IMR-90 (cell line): ENCODE measurements at regions not wholly inside any gene's neighbourhood (a gene's known extent, or its start where the extent isn't known, plus 50 kb on each side); places are given as distances from the start of the nearest gene placed in this dataset.

Source experiments
- ATAC-seq: fragments of 200-7000 bp; cut with Tn5 transposase; 2 replicates; pipeline ENCODE4 v1.9.1; 2020; ENCODE audit warnings: low read depth, mild to moderate bottlenecking, moderate library complexity
- BruUV-seq: library from RNA; stranded (reverse); fragments of 400-500 nt; replicated peaks from 2 replicates; lab custom pipeline; 2021; lab: Mats Ljungman, UMichigan
- CTCF ChIA-PET: fragments of 300-600 bp; formaldehyde crosslinking; extraction: SDS; loops from one replicate; lab custom pipeline; 2021; ENCODE audit warnings: antibody characterized with exemption; lab: Yijun Ruan, JAX
- POLR2A ChIA-PET: fragments of 300-600 bp; sonication (Branson Sonifier 250); formaldehyde crosslinking; loops from one replicate; lab custom pipeline; 2022; ENCODE audit warnings: antibody characterized with exemption; ENCODE audit not compliant: unreplicated experiment; lab: Charles Lee
- DNase-seq: peaks from one replicate; pipeline ENCODE4 v3.0.0; 2013
- H2AFZ ChIP-seq: replicated peaks from 2 replicates; pipeline ENCODE3; 2013; ENCODE audit warnings: low read length, mild to moderate bottlenecking; ENCODE audit not compliant: poor library complexity
- H2AK5ac ChIP-seq: 2 replicates; pipeline ENCODE4 v1.6.1; 2013; ENCODE audit warnings: low read depth, low read length, inconsistent platforms
- H2AK9ac ChIP-seq: replicated peaks from 2 replicates; pipeline ENCODE3; 2013; ENCODE audit warnings: mild to moderate bottlenecking, low read depth, low read length, moderate library complexity; ENCODE audit not compliant: poor library complexity
- H2BK120ac ChIP-seq: 2 replicates; pipeline ENCODE4 v1.6.1; 2013; ENCODE audit warnings: low read depth, low read length, inconsistent platforms
- H2BK15ac ChIP-seq: 3 replicates; pipeline ENCODE4 v1.6.1; 2013; ENCODE audit warnings: low read depth, low read length, inconsistent platforms
- H2BK20ac ChIP-seq: 2 replicates; pipeline ENCODE4 v1.6.1; 2013; ENCODE audit warnings: low read depth, mild to moderate bottlenecking, inconsistent platforms, low read length, moderate library complexity
- H2BK5ac ChIP-seq: 2 replicates; pipeline ENCODE4 v1.6.1; 2013; ENCODE audit warnings: mild to moderate bottlenecking, low read depth, low read length, inconsistent platforms; ENCODE audit not compliant: poor library complexity, severe bottlenecking
- H3K14ac ChIP-seq: replicated peaks from 2 replicates; pipeline ENCODE4 v1.6.1; 2013; ENCODE audit warnings: low read depth, low read length, inconsistent platforms
- H3K18ac ChIP-seq: 2 replicates; pipeline ENCODE4 v1.6.1; 2013; ENCODE audit warnings: low read depth, low read length, control low read depth
- H3K23ac ChIP-seq: 2 replicates; pipeline ENCODE4 v1.6.1; 2013; ENCODE audit warnings: low read depth, low read length, inconsistent platforms
- H3K27ac ChIP-seq: 2 replicates; pipeline ENCODE4 v1.5.1; 2013; ENCODE audit warnings: mild to moderate bottlenecking, control low read depth, low read length; ENCODE audit not compliant: insufficient read depth
- H3K27me3 ChIP-seq: 2 replicates; pipeline ENCODE4 v1.6.1; 2013; ENCODE audit warnings: low read length; ENCODE audit not compliant: control insufficient read depth, insufficient read depth
- H3K36me3 ChIP-seq: 2 replicates; pipeline ENCODE4 v1.6.1; 2013; ENCODE audit warnings: low read length, mixed read lengths; ENCODE audit not compliant: control insufficient read depth, insufficient read depth
- H3K4ac ChIP-seq: 2 replicates; pipeline ENCODE4 v1.6.1; 2013; ENCODE audit warnings: low read depth, low read length, inconsistent platforms
- H3K4me1 ChIP-seq: 2 replicates; pipeline ENCODE4 v1.6.1; 2013; ENCODE audit warnings: low read length, mixed read lengths; ENCODE audit not compliant: control insufficient read depth, insufficient read depth
- H3K4me2 ChIP-seq: 2 replicates; pipeline ENCODE4 v1.6.1; 2013; ENCODE audit warnings: low read depth, mild to moderate bottlenecking, control low read depth, low read length, moderate library complexity
- H3K4me3 ChIP-seq: 2 replicates; pipeline ENCODE4 v1.5.1; 2013; ENCODE audit warnings: low read depth, mild to moderate bottlenecking, control low read depth, low read length, moderate library complexity; ENCODE audit not compliant: insufficient read depth
- H3K56ac ChIP-seq: 2 replicates; pipeline ENCODE4 v1.6.1; 2013; ENCODE audit warnings: low read length, inconsistent platforms; ENCODE audit not compliant: insufficient read depth; ENCODE audit errors: extremely low read depth
- H3K79me1 ChIP-seq, 2 experiments: 2 replicates each; pipeline ENCODE4 v1.6.1; 2013; ENCODE audit warnings: low read length in 2 of 2, inconsistent platforms in 1 of 2, low read depth in 1 of 2
- H3K9ac ChIP-seq: 2 replicates; pipeline ENCODE4 v1.6.1; 2013; ENCODE audit warnings: low read depth, low read length, control low read depth
- H3K9me1 ChIP-seq: 2 replicates; pipeline ENCODE4 v1.6.1; 2013; ENCODE audit warnings: low read length, inconsistent platforms; ENCODE audit not compliant: insufficient read depth
- H3K9me3 ChIP-seq: 2 replicates; pipeline ENCODE4 v1.6.1; 2013; ENCODE audit warnings: low read length; ENCODE audit not compliant: control insufficient read depth, insufficient read depth
- H4K20me1 ChIP-seq: 2 replicates; pipeline ENCODE4 v1.6.1; 2013; ENCODE audit warnings: low read length, inconsistent platforms; ENCODE audit not compliant: insufficient read depth
- H4K5ac ChIP-seq: 2 replicates; pipeline ENCODE4 v1.6.1; 2013; ENCODE audit warnings: mild to moderate bottlenecking, low read depth, low read length, control low read depth
- H4K8ac ChIP-seq, 2 experiments: 2 replicates each; pipeline ENCODE4 v1.6.1; 2013; ENCODE audit warnings: low read depth in 2 of 2, low read length in 2 of 2, control low read depth in 1 of 2, inconsistent platforms in 1 of 2
- H4K91ac ChIP-seq: 2 replicates; pipeline ENCODE4 v1.6.1; 2013; ENCODE audit warnings: low read depth, low read length, inconsistent platforms; ENCODE audit not compliant: insufficient read depth
- BHLHE40 ChIP-seq: fragments of 150-350 bp; IDR thresholded peaks from 2 replicates; pipeline ENCODE4 v1.6.1; 2016; ENCODE audit warnings: mild to moderate bottlenecking, low read depth, low read length
- CEBPB ChIP-seq: IDR thresholded peaks from 2 replicates; pipeline ENCODE4 v1.6.1; 2012; ENCODE audit warnings: low read depth, low read length, improper control_type of control experiment
- CHD1 ChIP-seq: IDR thresholded peaks from 2 replicates; pipeline ENCODE4 v1.6.1; 2012; ENCODE audit warnings: low read depth, low read length, improper control_type of control experiment
- CTCF ChIP-seq: conservative IDR thresholded peaks from 2 replicates; pipeline ENCODE4 v1.5.1; 2012; ENCODE audit warnings: mild to moderate bottlenecking, low read depth, low read length, improper control_type of control experiment
- FOS ChIP-seq: fragments of 150-350 bp; IDR thresholded peaks from 2 replicates; pipeline ENCODE4 v1.6.1; 2016; ENCODE audit warnings: low read depth, low read length
- MAFK ChIP-seq: IDR thresholded peaks from 2 replicates; pipeline ENCODE4 v1.6.1; 2012; ENCODE audit warnings: low read depth, low read length, improper control_type of control experiment
- MAZ ChIP-seq: IDR thresholded peaks from 2 replicates; pipeline ENCODE4 v1.6.1; 2012; ENCODE audit warnings: low read depth, mild to moderate bottlenecking, low read length, improper control_type of control experiment, moderate library complexity, borderline replicate concordance
- MXI1 ChIP-seq: IDR thresholded peaks from 2 replicates; pipeline ENCODE4 v1.6.1; 2012; ENCODE audit warnings: low read depth, mild to moderate bottlenecking, low read length, moderate library complexity, borderline replicate concordance
- NFE2L2 ChIP-seq: fragments of 150-350 bp; IDR thresholded peaks from 2 replicates; pipeline ENCODE4 v1.6.1; 2016; ENCODE audit warnings: low read depth, mild to moderate bottlenecking, low read length
- POLR2A ChIP-seq: IDR thresholded peaks from 2 replicates; pipeline ENCODE4 v1.6.1; 2012; ENCODE audit warnings: mild to moderate bottlenecking, low read depth, low read length
- RAD21 ChIP-seq: IDR thresholded peaks from 2 replicates; pipeline ENCODE4 v1.6.1; 2012; ENCODE audit warnings: low read length, improper control_type of control experiment
- RCOR1 ChIP-seq: IDR thresholded peaks from 2 replicates; pipeline ENCODE4 v1.6.1; 2012; ENCODE audit warnings: mild to moderate bottlenecking, low read length, improper control_type of control experiment; ENCODE audit not compliant: insufficient replicate concordance
- SMC3 ChIP-seq: fragments of 150-350 bp; IDR thresholded peaks from 2 replicates; pipeline ENCODE4 v1.6.1; 2016; ENCODE audit warnings: low read depth, mild to moderate bottlenecking, antibody characterized with exemption, low read length, moderate library complexity
- USF2 ChIP-seq: fragments of 150-350 bp; IDR thresholded peaks from 2 replicates; pipeline ENCODE4 v1.6.1; 2017; ENCODE audit warnings: mild to moderate bottlenecking, antibody characterized with exemption, low read length, low read depth
- WGBS, 2 experiments: methylation state at CpG; one replicate each; pipeline versions ENCODE4 v1.1.5 to v1.1.7; 2013; ENCODE audit warnings: missing lambda C conversion rate in 2 of 2; ENCODE audit not compliant: insufficient read length in 1 of 2; ENCODE audit errors: extremely low coverage in 2 of 2; 5-methylcytosine and 5-hydroxymethylcytosine counted together
- dilution Hi-C: fragments of 300-500 bp; cut with HindIII; formaldehyde crosslinking; loops from one replicate; pipeline ENCODE4 v1.14.3; 2018; ENCODE audit warnings: low sequenced_read_pairs; ENCODE audit not compliant: unreplicated experiment
- in situ Hi-C: fragments of 300-500 bp; cut with MboI; formaldehyde crosslinking; loops from 3 replicates; pipeline ENCODE4 v1.14.3; 2019; ENCODE audit warnings: low sequenced_read_pairs, inconsistent platforms, mixed read lengths
- intact Hi-C: fragments of 100-400 bp; cut with micrococcal nuclease; formaldehyde crosslinking; loops from 2 replicates; pipeline ENCODE4 v1.10.0; 2022

GRCh38 chr16:9331503-9331902, 240.1 kb downstream of the HAPSTR1 start:
- Histone ChIP-seq H2BK5ac (no peak overlapping the region), H2BK15ac (no peak overlapping the region), H3K36me3 (no peaks in the 10 kb centered on the region), H2AFZ (no peak overlapping the region), H3K56ac (no peak overlapping the region), H3K27ac (no peak overlapping the region), H3K4ac (no peak overlapping the region), H3K4me1 (no peaks in the 10 kb centered on the region), H3K23ac (no peak overlapping the region), H3K18ac (no peak overlapping the region), H4K91ac (no peak overlapping the region), H2BK120ac (no peak overlapping the region), H3K9me3 (no peaks in the 10 kb centered on the region), H3K9ac (no peak overlapping the region), H3K14ac (no peak overlapping the region), H3K79me1 (no peaks in the 10 kb centered on the region), H2BK20ac (no peak overlapping the region), H4K20me1 (no peaks in the 10 kb centered on the region), H3K27me3 (no peaks in the 10 kb centered on the region), H3K9me1 (no peaks in the 10 kb centered on the region), H3K4me2 (no peak overlapping the region), H4K8ac (no peak overlapping the region), H3K4me3 (no peak overlapping the region), H2AK9ac (no peak overlapping the region), H2AK5ac (no peak overlapping the region), H4K5ac (no peak overlapping the region)
- in situ Hi-C loops (no loop called here), intact Hi-C loops (no loop called here), dilution Hi-C loops (no loop called here)
- BruUV-seq: no TSS peak
- ATAC-seq (no peak), DNase-seq (no peak)
- TF ChIP-seq MXI1: no peak
- no peak for TF ChIP-seq BHLHE40
- TF ChIP-seq SMC3: no peak
- no peak for TF ChIP-seq CTCF
- TF ChIP-seq MAFK: no peak
- no peak for TF ChIP-seq USF2
- TF ChIP-seq FOS: no peak
- no peak for TF ChIP-seq CEBPB
- TF ChIP-seq NFE2L2: no peak
- TF ChIP-seq RAD21: no peak
- TF ChIP-seq CHD1: no peak
- TF ChIP-seq RCOR1: no peak
- no peak for TF ChIP-seq MAZ
- TF ChIP-seq POLR2A: no peak
- POLR2A ChIA-PET: no interaction called here
- WGBS, 2 experiments: no CpG with 5 or more reads among the region's 1 CpG
- CTCF ChIA-PET: no interaction called here
